GM08714 (cell line): ENCODE measurements at regions not wholly inside any gene's neighbourhood (a gene's known extent, or its start where the extent isn't known, plus 50 kb on each side); places are given as distances from the start of the nearest gene placed in this dataset.

ENCODE experiments used
- H3K4me3 ChIP-seq: fragments of 200-500 bp; sonication (Bioruptor generic); 2 replicates; pipeline ENCODE4 v1.5.1; 2014; ENCODE audit warnings: mild to moderate bottlenecking, low read length, inconsistent platforms
- ZNF274 ChIP-seq: IDR thresholded peaks from 2 replicates; pipeline ENCODE4 v1.6.1; 2012; ENCODE audit warnings: mild to moderate bottlenecking, low read depth, low read length

- H3K4me3 ChIP-seq, result peak overlapping the region; percentile 39; the same call in 1 of the 2 replicates
- no peak for TF ChIP-seq ZNF274
Measured at GRCh38 chr5:124583469-124584350, 162.7 kb downstream of the ZNF608 start.

- TF ChIP-seq ZNF274, result no peak
- no peak overlapping the region for H3K4me3 ChIP-seq
Measured at GRCh38 chr5:124582561-124582840, 163.9 kb downstream of the ZNF608 start.

GRCh38 chr5:124581738-124582560 is 164.5 kb downstream of the ZNF608 start:
- H3K4me3 ChIP-seq, result no peak overlapping the region
- TF ChIP-seq ZNF274, result no peak

GRCh38 chr5:124580925-124581737 is 165.3 kb downstream of the ZNF608 start:
- no peak overlapping the region for H3K4me3 ChIP-seq
- TF ChIP-seq ZNF274, result no peak

- H3K4me3 ChIP-seq, result no peak overlapping the region
- no peak for TF ChIP-seq ZNF274
Measured at GRCh38 chr5:124580512-124580911, 165.9 kb downstream of the ZNF608 start.

- no peak overlapping the region for H3K4me3 ChIP-seq
- TF ChIP-seq ZNF274, result no peak
Measured at GRCh38 chr5:124576848-124577409, 169.5 kb downstream of the ZNF608 start.

- H3K4me3 ChIP-seq, result no peak overlapping the region
- no peak for TF ChIP-seq ZNF274
Measured at GRCh38 chr5:124575725-124576124, 170.7 kb downstream of the ZNF608 start.

- no peak overlapping the region for H3K4me3 ChIP-seq
- no peak for TF ChIP-seq ZNF274
Measured at GRCh38 chr5:124574521-124575436, 171.7 kb downstream of the ZNF608 start.

- no peak overlapping the region for H3K4me3 ChIP-seq
- no peak for TF ChIP-seq ZNF274
Measured at GRCh38 chr5:124572971-124573370, 173.5 kb downstream of the ZNF608 start.

GRCh38 chr5:124570285-124571035 is 176.0 kb downstream of the ZNF608 start:
- no peak overlapping the region for H3K4me3 ChIP-seq
- TF ChIP-seq ZNF274, result no peak

- no peak for TF ChIP-seq ZNF274
- no peak overlapping the region for H3K4me3 ChIP-seq
Measured at GRCh38 chr5:124566875-124567450, 179.5 kb downstream of the ZNF608 start.

- no peak overlapping the region for H3K4me3 ChIP-seq
- TF ChIP-seq ZNF274, result no peak
Measured at GRCh38 chr5:124561451-124561850, 185.0 kb downstream of the ZNF608 start.
